B cell (primary cell): ENCODE measurements at regions not wholly inside any gene's neighbourhood (a gene's known extent, or its start where the extent isn't known, plus 50 kb on each side); places are given as distances from the start of the nearest gene placed in this dataset.

Source experiments
- ATAC-seq: fragments of 200-7000 bp; cut with Tn5 transposase; one replicate; pipeline ENCODE4 v1.10.0; 2021; ENCODE audit warnings: low read depth, mild to moderate bottlenecking, moderate number of reproducible peaks, moderate library complexity
- CTCF ChIA-PET: fragments of 350-600 bp; sonication (Branson Sonifier 250); formaldehyde crosslinking; loops from one replicate; lab custom pipeline; 2021; ENCODE audit warnings: antibody characterized with exemption, inconsistent platforms; lab: Charles Lee
- POLR2A ChIA-PET: fragments of 350-600 bp; sonication (Branson Sonifier 250); formaldehyde crosslinking; loops from one replicate; lab custom pipeline; 2021; ENCODE audit warnings: antibody characterized with exemption; lab: Charles Lee
- DNase-seq: peaks from one replicate; pipeline ENCODE4 v3.0.0; 2013
- H2AFZ ChIP-seq: 2 replicates; pipeline ENCODE4 v1.6.1; 2012; ENCODE audit warnings: mild to moderate bottlenecking, low read depth, low read length; ENCODE audit not compliant: insufficient read depth, poor library complexity, severe bottlenecking
- H3K27ac ChIP-seq, 2 donors: 1 replicate in 1 of 2; 2 replicates in 1 of 2; pipeline ENCODE4 v1.5.1; 2012 to 2013; ENCODE audit warnings: low read length in 2 of 2, mild to moderate bottlenecking in 2 of 2, moderate library complexity in 1 of 2
- H3K27me3 ChIP-seq, 4 experiments: fragments of 200-600 bp in 1 of 4; sonication (generic) in 1 of 4; replicated peaks in 1 of 4; 1 replicate in 2 of 4; 2 replicates in 2 of 4; pipeline versions ENCODE4 v1.6.1 to v1.7.0; 2013 to 2016; ENCODE audit warnings: low read length in 3 of 4, mild to moderate bottlenecking in 2 of 4, mixed read lengths in 1 of 4, moderate library complexity in 1 of 4; ENCODE audit not compliant: insufficient read depth in 4 of 4, control insufficient read depth in 3 of 4; ENCODE audit errors: control extremely low read depth in 1 of 4
- H3K36me3 ChIP-seq, 2 experiments: replicated peaks in 1 of 2; 1 replicate in 1 of 2; 2 replicates in 1 of 2; pipeline versions ENCODE4 v1.6.1 to v1.7.1; 2013; ENCODE audit warnings: low read length in 1 of 2; ENCODE audit not compliant: insufficient read depth in 2 of 2, control insufficient read depth in 1 of 2; ENCODE audit errors: control extremely low read depth in 1 of 2, extremely low read depth in 1 of 2
- H3K4me1 ChIP-seq, 2 donors: fragments of 200-600 bp in 1 of 2; sonication (generic) in 1 of 2; 1 replicate in 1 of 2; 2 replicates in 1 of 2; pipeline versions ENCODE4 v1.5.1 to v1.6.1; 2013 to 2017; ENCODE audit warnings: low read length in 2 of 2; ENCODE audit not compliant: control insufficient read depth in 2 of 2, insufficient read depth in 2 of 2
- H3K4me2 ChIP-seq: replicated peaks from 2 replicates; pipeline ENCODE3; 2012; ENCODE audit warnings: mild to moderate bottlenecking, low read depth, low read length; ENCODE audit not compliant: poor library complexity, severe bottlenecking
- H3K4me3 ChIP-seq, 5 experiments: fragments of 200-600 bp in 1 of 5; sonication (generic) in 1 of 5; 1 replicate in 3 of 5; 2 replicates in 2 of 5; pipeline versions ENCODE4 v1.5.1 to v1.7.0; 2011 to 2016; ENCODE audit warnings: low read length in 4 of 5, mild to moderate bottlenecking in 4 of 5, low read depth in 2 of 5, control low read depth in 1 of 5, moderate library complexity in 1 of 5; ENCODE audit not compliant: insufficient read depth in 1 of 5; ENCODE audit errors: control extremely low read depth in 1 of 5, extremely low read depth in 1 of 5
- H3K79me2 ChIP-seq: fragments of 200-600 bp; sonication (generic); one replicate; pipeline ENCODE4 v1.6.0; 2016; ENCODE audit warnings: low read length; ENCODE audit not compliant: control insufficient read depth, insufficient read depth
- H3K9ac ChIP-seq: fragments of 200-600 bp; sonication (generic); 2 replicates; pipeline ENCODE4 v1.6.1; 2017; ENCODE audit warnings: mild to moderate bottlenecking, low read length, moderate library complexity
- H3K9me3 ChIP-seq, 3 donors: one replicate each; pipeline versions ENCODE4 v1.6.1 to v1.7.1; 2013; ENCODE audit warnings: low read length in 2 of 3; ENCODE audit not compliant: control insufficient read depth in 2 of 3, insufficient read depth in 1 of 3; ENCODE audit errors: control extremely low read depth in 1 of 3
- H4K20me1 ChIP-seq: 2 replicates; pipeline ENCODE4 v1.6.0; 2012; ENCODE audit warnings: mild to moderate bottlenecking, low read length; ENCODE audit not compliant: insufficient read depth, control insufficient read depth, poor library complexity, severe bottlenecking
- H3K27ac Mint-ChIP-seq: one replicate; pipeline ENCODE4 v1.8.0; 2021; ENCODE audit warnings: mixed read lengths
- H3K27me3 Mint-ChIP-seq: one replicate; pipeline ENCODE4 v1.8.0; 2021; ENCODE audit warnings: mixed read lengths
- H3K4me1 Mint-ChIP-seq: one replicate; pipeline ENCODE4 v1.8.0; 2021; ENCODE audit warnings: mixed read lengths
- H3K4me3 Mint-ChIP-seq: one replicate; pipeline ENCODE4 v1.8.0; 2021; ENCODE audit warnings: mixed read lengths
- H3K9me3 Mint-ChIP-seq: one replicate; pipeline ENCODE4 v1.8.0; 2022; ENCODE audit warnings: mixed read lengths; ENCODE audit not compliant: insufficient read depth
- CTCF ChIP-seq: fragments of 200-600 bp; IDR thresholded peaks from one replicate; pipeline ENCODE4 v1.8.0; 2022; ENCODE audit warnings: antibody characterized with exemption, mild to moderate bottlenecking
- EZH2 ChIP-seq: IDR thresholded peaks from 2 replicates; pipeline ENCODE4 v1.6.1; 2012; ENCODE audit warnings: borderline replicate concordance, low read depth, mild to moderate bottlenecking, moderate library complexity, low read length; ENCODE audit not compliant: insufficient read depth, poor library complexity, severe bottlenecking
- WGBS: methylation state at CpG from one replicate; pipeline ENCODE4 v1.1.5; 2013; ENCODE audit warnings: missing lambda C conversion rate; ENCODE audit not compliant: insufficient coverage; 5-methylcytosine and 5-hydroxymethylcytosine counted together
- intact Hi-C: fragments of 100-400 bp; cut with micrococcal nuclease; formaldehyde crosslinking; loops from one replicate; pipeline ENCODE4 v1.10.0; 2022

DNA sequence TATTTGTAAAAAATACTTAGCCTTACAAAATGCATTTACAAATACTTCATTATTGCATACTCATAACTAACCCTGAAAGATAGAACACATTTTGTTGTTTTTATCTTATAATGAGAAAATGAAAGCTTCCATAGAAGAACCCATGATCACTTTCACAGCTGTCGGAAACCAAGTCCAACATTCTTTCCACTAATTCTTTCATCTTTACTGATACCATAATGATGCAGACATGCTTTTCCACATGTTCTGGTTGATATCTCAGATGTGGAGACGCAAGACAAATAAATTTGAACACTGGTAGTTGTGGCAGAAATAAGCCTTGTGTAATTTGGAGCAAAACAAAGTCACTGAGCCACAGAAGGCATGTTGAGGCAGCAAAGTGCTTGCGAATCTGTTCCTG lies 136.0 kb downstream of the FBXO4 start:
- peak overlapping the region; percentile 22 for H2AFZ ChIP-seq
- no peak overlapping the region for H3K4me3 ChIP-seq
- no peak for ATAC-seq
- no peak overlapping the region for H3K9ac ChIP-seq
- H3K4me1 Mint-ChIP-seq = no peaks in the 10 kb centered on the region
- no peaks in the 10 kb centered on the region for H4K20me1 ChIP-seq
- DNase-seq = no peak
- H3K27ac ChIP-seq = no peak overlapping the region
- ChIA-PET POLR2A (no interaction called here), CTCF (interaction anchor here (0.6 to 11.1 kb wide), 2 partner anchors 205 to 1122 kb away, joined by 3 to 316 read pairs; no protein-coding TSS in a partner anchor)
- no peaks in the 10 kb centered on the region for H3K9me3 ChIP-seq
- H3K4me3 Mint-ChIP-seq = no peak overlapping the region
- H3K27me3 Mint-ChIP-seq = peaks cover 10% of the 10 kb centered on the region
- no peaks in the 10 kb centered on the region for H3K27me3 ChIP-seq
- no peaks in the 10 kb centered on the region for H3K9me3 Mint-ChIP-seq
- intact Hi-C loops = no loop called here
- no peaks in the 10 kb centered on the region for H3K36me3 ChIP-seq
- H3K4me2 ChIP-seq = no peak overlapping the region
- 100% methylated on average over 1 of the region's 3 CpGs for WGBS
- H3K79me2 ChIP-seq = no peaks in the 10 kb centered on the region
- H3K27ac Mint-ChIP-seq = no peak overlapping the region
- H3K4me1 ChIP-seq = no peaks in the 10 kb centered on the region
- TF ChIP-seq EZH2 (no peak), CTCF (no peak)

DNA sequence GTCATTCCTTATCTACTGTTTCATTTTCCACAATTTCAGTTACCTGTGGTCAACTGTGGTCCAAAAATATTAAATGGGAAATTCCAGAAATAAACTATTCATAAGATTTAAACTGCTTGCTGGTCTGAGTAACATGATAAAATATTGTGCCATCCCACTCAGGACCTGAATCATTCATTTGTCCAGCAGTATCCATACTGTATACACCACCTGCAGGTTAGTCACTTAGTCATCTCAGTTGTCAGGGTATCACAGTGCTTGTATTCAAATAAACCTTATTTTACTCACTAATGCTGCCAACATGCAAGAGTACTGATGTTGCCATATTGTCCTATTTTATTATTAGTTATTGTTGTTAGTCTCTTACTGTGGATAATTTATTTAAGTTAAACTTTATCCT lies 139.7 kb downstream of the FBXO4 start:
- ATAC-seq (no peak), DNase-seq (no peak)
- no peak overlapping the region for H3K4me2 ChIP-seq
- no peaks in the 10 kb centered on the region for H3K79me2 ChIP-seq
- H3K36me3 ChIP-seq = no peaks in the 10 kb centered on the region
- H3K9ac ChIP-seq = no peak overlapping the region
- no peak overlapping the region for H3K27ac ChIP-seq
- H2AFZ ChIP-seq = no peak overlapping the region
- POLR2A ChIA-PET = no interaction called here
- Mint-ChIP-seq H3K9me3 (no peaks in the 10 kb centered on the region), H3K4me1 (no peaks in the 10 kb centered on the region), H3K27ac (no peak overlapping the region), H3K27me3 (no peaks in the 10 kb centered on the region), H3K4me3 (no peak overlapping the region)
- H4K20me1 ChIP-seq = no peaks in the 10 kb centered on the region
- no peak overlapping the region for H3K4me3 ChIP-seq
- H3K9me3 ChIP-seq = no peaks in the 10 kb centered on the region
- TF ChIP-seq CTCF (no peak), EZH2 (no peak)
- no peaks in the 10 kb centered on the region for H3K27me3 ChIP-seq
- CTCF ChIA-PET = interaction anchor here (2.4 kb wide), 1 partner anchor 9 kb away, joined by 29 read pairs; no protein-coding TSS in a partner anchor
- intact Hi-C loops = no loop called here
- no peaks in the 10 kb centered on the region for H3K4me1 ChIP-seq
